TTC549 (cell line): ENCODE measurements at regions not wholly inside any gene's neighbourhood (a gene's known extent, or its start where the extent isn't known, plus 50 kb on each side); places are given as distances from the start of the nearest gene placed in this dataset.
"Not testable (repeated sequence)": the region's sequence is repeated elsewhere in the genome, so short reads cannot be mapped to it uniquely, and the experiment has no call there.

ENCODE experiments used
- FAIRE-seq: peaks from 2 replicates; lab custom pipeline; 2012; peaks lifted over from hg19 to GRCh38; lab: Jason Lieb, UNC

DNA sequence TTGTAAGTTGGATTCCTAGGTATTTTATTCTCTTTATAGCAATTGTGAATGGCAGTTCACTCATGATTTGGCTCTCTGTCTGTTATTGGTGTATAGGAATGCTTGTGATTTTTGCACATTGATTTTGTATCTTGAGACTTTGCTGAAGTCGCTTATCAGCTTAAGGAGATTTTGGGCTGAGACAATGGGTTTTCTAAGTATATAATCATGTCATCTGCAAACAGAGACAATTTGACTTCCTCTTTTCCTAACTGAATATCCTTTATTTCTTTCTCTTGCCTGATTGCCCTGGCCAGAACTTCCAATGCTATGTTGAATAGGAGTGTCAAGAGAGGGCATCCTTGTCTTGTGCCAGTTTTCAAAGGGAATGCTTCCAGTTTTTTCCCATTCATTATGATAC lies 464.8 kb downstream of the XYLT1 start:
- not testable (repeated sequence) for FAIRE-seq

DNA sequence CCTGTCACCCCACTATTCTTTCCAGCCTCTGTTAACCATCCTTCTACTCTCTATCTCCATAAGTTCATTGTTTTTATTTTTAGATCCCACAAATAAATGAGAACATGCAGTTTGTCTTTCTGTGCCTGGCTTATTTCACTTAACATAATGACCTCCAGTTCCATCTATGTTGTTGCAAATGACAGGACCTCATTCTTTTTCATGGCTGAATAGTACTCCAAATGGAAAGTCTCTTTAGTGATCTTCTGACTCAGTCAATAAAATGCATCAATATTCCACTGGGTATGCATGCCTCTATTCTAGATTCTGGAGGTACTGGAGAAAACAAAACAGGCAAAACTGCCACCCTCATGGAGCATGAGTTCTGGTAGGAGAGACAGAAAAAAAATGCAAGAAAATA lies 459.0 kb downstream of the XYLT1 start:
- FAIRE-seq = no peak

DNA sequence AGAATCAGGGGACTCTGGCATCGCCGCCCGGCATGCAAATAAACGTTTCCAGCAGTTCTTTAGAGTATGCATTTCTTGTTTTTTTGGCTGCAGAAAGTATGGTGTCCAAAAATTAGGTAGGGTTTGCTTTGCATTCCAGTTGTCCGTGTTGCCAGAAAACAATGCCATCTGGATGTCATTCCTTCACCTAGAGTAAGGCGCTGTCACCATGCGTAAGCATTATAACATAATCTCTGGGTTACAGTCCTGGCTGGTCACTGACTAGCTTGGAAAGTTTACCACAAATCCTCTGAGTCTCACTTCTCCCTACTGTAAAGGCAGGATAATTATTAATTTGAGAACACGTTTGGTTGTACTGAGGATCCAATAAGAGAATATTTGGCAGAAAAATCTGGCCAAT lies 457.7 kb downstream of the XYLT1 start:
- FAIRE-seq = no peak

DNA sequence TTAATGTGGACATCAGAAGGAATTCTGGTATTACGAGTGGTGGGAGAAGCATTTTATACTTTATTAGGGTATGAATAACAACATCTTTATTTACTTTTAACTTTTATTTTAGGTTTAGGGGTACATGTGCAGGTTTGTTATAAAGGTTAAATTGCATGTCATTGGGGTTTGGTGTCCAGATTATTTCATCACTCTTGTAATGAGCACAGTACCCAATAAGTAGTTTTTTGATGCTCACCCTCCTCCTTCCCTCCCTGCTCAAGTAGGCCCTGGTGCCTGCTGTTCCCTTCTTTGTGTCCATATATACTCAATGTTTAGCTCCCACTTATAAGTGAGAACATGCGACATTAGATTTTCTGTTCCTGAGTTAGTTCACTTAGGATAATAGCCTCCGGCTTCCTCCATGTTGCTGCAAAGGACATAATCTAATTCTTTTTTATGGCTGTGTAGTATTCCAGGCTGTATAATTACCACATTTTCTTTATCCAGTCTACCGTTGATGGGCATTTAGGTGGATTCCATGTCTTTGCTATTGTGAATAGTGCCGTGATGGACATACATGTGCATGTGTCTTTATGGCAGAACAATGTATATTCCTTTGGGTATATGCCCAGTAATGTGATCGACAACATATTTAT lies 456.2 kb downstream of the XYLT1 start:
- no peak for FAIRE-seq

DNA sequence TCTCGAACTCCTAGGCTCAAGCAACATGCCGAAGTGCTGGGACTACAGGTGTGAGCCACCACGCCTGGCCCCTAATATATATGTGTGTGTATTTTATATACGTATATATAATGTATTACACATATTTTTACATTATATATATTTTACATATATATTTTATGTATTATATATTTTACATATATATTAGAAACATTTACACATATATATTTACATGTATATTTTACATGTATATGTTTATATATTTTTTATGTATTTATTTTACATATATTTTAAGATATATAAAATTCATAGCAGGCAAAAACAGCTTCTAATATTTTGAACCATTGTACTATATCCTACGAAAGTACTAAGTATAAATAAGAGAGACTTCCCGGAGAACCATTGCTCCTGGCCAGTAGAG lies 455.1 kb downstream of the XYLT1 start:
- peak; percentile 11 for FAIRE-seq

DNA sequence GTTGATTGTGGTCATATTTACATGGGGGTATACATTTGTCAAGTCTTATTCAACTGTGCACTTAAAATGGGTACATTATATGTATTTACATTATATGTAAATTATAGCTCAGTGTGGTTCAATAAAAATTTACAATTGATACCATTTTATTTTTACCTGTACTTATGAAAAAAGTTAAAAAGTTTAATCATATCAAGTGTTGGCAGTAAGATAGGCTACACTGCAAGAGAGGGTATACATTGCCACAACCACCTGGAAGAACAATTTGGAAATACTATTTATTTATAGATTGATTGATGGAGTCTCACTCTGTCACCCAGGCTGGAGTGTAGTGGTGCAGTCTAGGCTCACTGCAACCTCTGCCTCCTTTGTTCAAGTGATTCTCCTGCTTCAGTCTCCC lies 453.3 kb downstream of the XYLT1 start:
- no peak for FAIRE-seq

DNA sequence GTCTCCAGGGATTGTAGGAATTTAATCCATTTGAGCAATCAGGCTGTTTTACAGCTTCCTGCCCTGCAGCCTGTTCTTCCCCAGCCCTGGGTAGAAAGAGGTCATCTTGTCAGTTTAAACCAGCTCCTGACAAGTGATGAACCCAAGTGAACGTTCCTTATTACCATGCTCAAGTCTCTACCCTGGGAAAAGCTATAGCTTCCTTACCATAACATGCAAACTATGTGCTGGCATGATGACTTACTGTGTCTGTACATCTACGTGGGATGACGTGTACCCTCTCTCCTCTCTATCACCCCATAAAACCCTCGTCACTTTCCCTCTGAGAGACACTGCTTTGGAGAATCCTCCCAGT lies 452.2 kb downstream of the XYLT1 start:
- no peak for FAIRE-seq

DNA sequence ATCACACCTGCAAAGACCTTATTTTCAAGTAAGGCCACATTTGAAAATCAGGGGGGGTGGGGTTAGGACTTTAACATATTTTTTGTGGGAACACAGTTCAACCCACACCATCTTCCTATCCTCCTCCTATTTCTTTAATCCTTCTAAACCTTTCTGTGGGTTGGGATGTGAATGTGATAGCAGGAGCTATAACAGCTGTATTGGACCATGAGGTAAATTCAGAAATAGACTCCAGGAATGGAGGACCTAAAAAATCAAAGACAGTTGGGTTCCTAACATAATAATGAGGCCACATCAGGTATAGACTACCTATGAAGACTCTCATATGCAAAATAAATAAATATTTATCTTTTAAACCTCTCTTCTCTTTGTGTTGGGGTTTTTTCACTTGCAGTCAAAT lies 451.4 kb downstream of the XYLT1 start:
- no peak for FAIRE-seq

DNA sequence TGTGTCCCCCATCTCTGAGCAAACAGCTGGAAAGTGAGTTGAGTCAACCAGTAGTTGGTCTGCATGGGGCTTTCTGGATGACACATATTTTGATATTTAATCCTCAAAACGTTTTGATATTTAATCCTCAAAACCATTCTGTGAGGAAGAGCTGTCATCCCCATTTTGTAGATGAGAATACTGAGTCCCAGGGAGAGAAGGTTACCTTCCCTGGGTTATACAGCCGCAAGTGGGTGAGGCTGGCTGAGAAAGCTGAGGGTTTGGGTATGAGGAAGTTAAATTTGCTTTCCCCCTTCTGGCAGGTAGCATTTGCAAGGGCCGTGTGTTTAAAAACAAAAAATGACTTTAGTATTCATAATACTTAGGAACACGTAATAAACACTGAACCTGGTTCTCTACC lies 447.2 kb downstream of the XYLT1 start:
- no peak for FAIRE-seq

DNA sequence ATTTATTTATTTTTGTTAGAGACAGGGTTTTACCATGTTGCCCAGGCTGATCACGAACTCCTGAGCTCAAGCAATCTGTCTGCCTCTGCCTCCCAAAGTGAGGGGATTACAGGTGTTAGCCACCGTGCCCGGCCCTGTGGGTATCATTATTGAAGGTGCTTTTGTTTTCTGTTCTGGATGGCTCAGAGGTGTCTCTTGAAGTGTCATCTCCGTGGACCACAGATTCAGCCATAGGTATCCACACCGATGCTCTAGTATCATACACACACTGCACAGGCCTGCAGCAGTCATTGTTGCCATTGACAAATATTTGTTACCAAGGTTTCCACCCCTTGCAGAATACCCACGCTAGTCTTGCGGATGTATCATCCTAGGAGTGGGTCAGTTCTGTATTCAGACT lies 446.2 kb downstream of the XYLT1 start:
- no peak for FAIRE-seq

DNA sequence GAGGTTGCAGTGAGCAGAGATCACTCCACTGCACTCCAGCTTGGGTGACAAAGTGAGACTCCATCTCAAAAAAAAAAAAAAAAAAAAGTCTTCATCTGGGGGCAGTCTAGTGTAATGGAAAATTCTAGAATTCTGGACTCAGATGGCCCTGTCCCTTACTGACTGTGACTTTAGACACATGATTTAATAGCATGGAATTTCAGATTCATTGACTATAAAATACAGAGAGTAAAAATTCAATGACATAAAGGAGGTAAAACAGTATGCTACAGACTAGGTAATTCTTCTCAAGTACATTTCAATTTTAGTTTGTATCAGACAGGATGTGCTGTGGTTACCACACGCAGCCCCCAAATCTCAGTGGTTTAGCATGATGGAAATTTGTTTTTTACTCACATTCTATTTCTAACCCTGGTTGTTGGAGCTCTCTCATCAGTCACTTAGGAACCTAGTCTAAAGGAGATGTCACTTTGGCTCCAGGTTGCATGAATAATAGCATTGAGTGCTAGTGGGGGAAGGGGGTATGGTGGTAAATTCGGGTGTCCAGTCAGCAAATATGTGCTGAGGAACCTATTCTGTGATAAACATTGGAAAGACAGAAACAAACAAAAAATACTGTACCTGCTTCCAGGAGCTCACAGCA lies 444.0 kb downstream of the XYLT1 start:
- no peak for FAIRE-seq

DNA sequence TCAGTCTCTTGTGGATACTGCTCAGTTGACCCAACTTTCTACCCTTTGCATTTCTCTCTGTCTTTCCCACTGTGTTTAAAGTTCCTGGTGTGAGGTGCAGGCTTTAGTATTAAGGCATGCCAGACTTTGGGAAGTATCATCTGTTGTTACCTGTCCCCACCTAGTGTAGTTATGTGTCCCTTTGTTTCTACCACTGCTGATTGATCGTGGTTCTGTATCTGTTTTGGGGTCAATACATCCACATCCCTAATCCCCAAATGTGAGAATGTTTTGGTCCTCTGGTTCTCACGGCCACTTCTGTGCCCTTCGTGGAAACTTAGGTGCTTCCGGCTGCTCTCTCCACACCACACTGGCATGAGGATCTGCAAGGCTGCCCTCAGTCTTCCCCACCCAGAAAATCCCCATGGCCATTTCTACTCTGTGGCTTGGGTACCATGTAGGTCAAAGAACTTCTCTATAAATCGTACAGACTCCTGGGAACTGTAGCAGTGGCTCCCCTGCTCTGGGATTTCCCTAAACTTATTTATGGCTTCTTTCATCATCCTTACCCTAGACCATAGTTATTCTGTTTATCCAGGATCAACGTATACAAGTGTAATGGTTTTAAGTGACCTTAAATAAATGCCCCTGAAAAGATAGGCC lies 443.2 kb downstream of the XYLT1 start:
- FAIRE-seq = no peak

DNA sequence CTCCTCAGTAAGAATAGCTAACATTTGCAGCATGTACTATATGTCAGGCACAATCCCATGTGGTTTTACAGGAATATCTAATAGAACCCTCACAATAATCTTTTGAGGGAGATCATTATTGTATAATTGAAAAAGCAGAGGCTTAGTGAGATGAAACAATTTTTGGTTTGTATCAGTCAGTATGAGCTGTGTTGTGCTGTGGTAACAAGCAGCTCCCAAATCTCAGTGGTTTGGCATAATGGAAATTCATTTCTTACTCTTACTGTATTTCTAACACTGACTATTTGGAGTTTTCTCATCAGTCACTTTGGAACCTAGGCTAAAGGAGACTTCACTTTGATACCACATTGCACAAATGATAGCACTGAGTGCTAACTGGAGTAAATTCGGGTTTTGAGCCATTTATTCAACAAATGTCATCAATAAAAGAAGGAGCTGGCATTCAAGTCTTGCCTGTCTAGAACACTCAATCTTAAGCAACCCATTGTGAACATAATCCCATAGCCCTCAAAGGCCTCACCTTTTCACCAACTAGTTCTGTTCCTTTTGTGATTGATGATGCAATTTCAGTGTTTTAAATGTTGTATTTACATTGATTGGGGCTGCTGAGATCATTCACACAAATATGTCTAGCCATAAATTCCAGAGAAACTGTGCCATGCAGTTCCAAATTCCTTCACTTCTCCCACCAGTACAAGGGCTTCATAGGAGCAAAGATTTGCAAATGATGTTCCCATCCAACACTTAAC lies 441.0 kb downstream of the XYLT1 start:
- FAIRE-seq = no peak

DNA sequence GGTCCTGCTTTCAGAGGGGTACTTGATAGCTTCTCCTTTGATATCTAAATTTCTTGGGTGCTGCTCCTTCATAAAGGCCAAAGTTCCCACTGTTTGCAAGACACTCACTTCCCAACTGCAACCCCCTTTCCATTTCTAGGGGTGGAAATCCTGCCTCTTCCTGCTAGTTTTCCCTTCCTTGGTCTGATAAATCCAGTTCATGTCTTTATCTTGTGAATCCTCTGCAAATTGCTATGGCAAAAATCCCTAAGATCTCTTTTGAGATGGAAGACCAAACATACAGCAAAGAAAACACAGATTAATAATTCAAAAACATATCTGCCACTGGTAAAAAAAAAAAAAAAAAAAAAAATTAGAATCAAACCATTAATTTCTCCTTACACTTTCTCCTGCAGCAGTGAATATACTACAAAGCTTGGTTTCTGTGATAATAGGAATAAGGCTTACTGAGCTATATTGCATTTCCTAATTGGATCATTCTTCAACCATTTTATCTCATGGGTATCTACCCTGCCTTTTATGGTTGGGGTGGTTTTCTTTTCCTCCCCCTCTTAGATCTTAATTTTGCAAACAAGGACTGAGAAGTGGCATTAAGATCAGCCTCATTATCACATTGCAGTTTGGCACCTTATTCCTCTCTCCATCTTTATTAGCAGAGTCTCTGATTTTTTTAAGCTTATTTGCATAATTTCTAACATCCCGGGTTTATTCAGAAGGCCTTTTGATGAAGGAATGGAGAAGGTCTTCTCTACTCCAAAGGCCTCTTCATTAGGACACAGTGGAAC lies 439.1 kb downstream of the XYLT1 start:
- no peak for FAIRE-seq

DNA sequence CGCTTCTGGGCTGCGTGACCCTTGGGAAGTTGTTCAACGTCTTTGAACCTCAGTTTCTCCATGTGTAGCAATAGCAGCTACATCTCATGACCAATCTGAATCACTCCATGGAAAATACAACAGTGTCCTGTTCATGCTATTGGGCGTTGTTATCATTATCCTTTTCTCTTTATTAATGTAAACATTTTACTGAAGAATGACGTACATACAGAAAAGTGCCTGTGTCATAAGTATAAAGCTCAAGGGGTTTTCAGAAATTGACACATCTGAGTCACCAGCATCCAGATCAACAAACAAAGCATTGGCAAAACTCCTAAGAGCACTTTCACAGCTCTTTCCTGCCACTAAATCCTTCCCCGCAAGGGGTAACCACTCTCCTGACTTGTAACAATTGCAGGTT lies 438.4 kb downstream of the XYLT1 start:
- FAIRE-seq = no peak

DNA sequence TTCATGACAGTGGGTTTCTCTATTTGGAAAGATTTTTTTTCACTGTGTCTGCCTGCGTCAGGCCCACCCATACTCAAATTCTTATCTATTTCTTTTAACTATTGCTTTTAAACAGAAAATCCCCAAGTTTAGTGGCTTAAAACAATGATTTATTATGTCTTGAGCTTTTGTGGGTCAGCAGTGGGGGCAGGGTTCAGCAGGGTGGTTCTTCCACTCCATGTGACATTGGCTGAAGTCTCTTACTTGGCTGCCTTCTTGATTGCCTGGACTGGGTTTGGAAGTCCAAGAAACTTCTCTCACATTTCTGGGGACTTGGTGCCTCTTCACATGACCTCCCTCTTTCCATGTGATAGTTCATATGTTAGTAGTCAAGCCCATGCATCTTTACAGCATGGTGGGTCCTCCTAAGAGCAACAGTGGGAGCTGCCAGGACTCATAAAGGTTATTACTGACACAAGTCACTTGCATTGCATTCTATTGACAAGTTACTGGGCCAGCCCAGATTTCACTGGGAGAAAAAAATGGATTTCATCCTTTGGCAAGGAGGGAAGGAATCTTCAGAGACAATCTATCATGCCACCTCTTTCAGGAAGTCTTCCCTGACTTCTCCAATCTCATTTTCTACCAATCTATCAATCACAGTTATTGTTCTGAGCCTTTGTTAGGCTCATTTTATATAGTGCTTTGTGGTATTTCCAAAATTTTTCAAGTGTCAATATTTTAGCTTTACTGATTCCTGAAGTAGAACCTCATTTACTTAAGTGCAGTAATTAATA lies 436.1 kb downstream of the XYLT1 start:
- no peak for FAIRE-seq

DNA sequence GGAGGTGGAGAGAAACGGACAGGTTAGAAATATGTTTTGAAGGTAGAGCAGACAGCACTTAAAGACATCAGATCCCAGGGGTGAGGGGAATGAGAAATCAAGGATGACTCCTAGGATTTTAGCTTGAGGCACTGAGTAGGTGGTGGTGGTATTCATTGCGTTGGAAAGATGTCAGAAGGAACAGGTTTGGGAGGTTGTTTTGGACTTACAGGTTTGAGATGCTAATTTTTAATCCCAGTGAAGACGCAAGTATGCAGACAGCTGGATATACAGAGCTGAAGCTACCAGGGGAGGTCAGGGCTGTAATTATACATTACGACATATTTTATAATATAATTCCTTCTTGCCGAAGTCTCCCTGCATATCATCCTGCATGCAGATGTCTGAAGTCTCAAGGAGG lies 433.3 kb downstream of the XYLT1 start:
- no peak for FAIRE-seq

DNA sequence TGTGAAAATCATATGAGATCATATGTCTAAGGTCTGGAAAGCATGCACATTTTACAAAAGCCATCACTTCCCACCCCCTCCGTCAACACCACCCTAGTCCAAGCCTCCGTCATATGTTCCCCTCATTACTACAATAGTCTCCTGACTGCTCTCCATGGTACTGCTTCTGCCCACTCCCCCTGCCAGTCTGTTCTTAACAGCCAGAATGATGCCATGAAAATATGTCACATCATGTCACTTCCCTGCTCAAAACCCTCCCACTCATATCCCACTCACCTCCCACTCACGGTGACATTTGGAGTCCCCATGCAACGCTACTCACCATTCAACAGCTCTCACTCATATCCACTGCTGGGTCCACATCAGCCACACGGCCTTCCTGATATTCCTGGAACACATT lies 432.3 kb downstream of the XYLT1 start:
- FAIRE-seq = no peak

DNA sequence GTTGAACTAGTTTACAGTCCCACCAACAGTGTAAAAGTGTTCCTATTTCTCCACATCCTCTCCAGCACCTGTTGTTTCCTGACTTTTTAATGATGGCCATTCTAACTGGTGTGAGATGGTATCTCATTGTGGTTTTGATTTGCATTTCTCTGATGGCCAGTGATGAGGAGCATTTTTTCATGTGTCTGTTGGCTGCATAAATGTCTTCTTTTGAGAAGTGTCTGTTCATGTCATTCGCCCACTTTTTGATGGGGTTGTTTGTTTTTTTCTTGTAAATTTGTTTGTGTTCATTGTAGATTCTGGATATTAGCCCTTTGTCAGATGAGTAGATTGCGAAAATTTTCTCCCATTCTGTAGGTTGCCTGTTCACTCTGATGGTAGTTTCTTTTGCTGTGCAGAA lies 421.7 kb downstream of the XYLT1 start:
- not testable (repeated sequence) for FAIRE-seq

DNA sequence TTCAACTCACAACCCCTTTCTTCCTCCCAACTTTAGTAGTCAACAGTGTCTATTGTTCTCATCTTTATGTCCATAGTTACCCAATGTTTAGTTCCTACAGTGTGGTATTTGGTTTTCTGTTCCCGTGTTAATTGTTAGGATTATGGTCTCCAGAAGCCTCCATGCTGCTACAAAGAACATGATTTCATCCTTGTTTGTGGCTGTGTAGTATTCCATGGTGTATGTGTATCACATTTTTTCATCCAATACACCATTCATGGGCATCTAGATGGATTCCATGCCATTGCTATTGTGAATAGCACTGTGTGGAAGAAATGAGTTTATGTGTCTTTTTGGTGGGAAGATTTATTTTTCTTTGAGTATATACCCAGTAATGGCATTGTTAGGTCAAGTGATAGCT lies 420.3 kb downstream of the XYLT1 start:
- FAIRE-seq = no peak
